A549 (cell line): ENCODE measurements at regions not wholly inside any gene's neighbourhood (a gene's known extent, or its start where the extent isn't known, plus 50 kb on each side); places are given as distances from the start of the nearest gene placed in this dataset.

Experiments
- ATAC-seq, 2 experiments: fragments of 200-7000 bp in 1 of 2; fragments of >200 bp in 1 of 2; cut with Nextera tagmentation in 1 of 2; cut with Tn5 transposase in 1 of 2; 3 replicates each; pipeline versions ENCODE4 v1.8.0 to v1.9.1; 2018 to 2020; ENCODE audit warnings: mild to moderate bottlenecking in 1 of 2, moderate library complexity in 1 of 2
- CTCF ChIA-PET: fragments of 300-600 bp; sonication (Branson Sonifier 250); formaldehyde crosslinking; extraction: SDS; loops from one replicate; lab custom pipeline; 2021; ENCODE audit warnings: antibody characterized with exemption, inconsistent platforms; lab: Yijun Ruan, JAX
- POLR2A ChIA-PET: fragments of 350-600 bp; formaldehyde crosslinking; extraction: SDS; loops from one replicate; lab custom pipeline; 2021; ENCODE audit warnings: antibody characterized with exemption, inconsistent platforms; lab: Yijun Ruan, JAX
- DNase-seq, 2 experiments: peaks; one replicate each; pipeline versions ENCODE4 v3.0.0 to v3.0.0-alpha.2; 2011 to 2016; ENCODE audit warnings: low read depth in 1 of 2, low spot score in 1 of 2
- FAIRE-seq: peaks from 2 replicates; lab custom pipeline; 2011; peaks lifted over from hg19 to GRCh38; lab: Jason Lieb, UNC
- H3K27ac ChIP-seq, 2 experiments: fragments of >200 bp; sonication (Bioruptor Twin); formaldehyde crosslinking; 3 replicates each; pipeline ENCODE4 v1.5.1; 2016 to 2017
- H3K4me1 ChIP-seq: fragments of >200 bp; sonication (Bioruptor Twin); formaldehyde crosslinking; 3 replicates; pipeline ENCODE4 v1.6.1; 2016
- H3K4me2 ChIP-seq: fragments of >200 bp; sonication (Bioruptor Twin); formaldehyde crosslinking; 3 replicates; pipeline ENCODE4 v1.6.1; 2016
- H3K4me3 ChIP-seq: fragments of >200 bp; sonication (Bioruptor Twin); formaldehyde crosslinking; 3 replicates; pipeline ENCODE4 v1.5.1; 2016
- H3K9me3 ChIP-seq: fragments of >200 bp; sonication (Bioruptor Twin); formaldehyde crosslinking; 3 replicates; pipeline ENCODE4 v1.6.1; 2016
- BCL3 ChIP-seq: fragments of >200 bp; sonication (Bioruptor Twin); formaldehyde crosslinking; IDR thresholded peaks from 3 replicates; pipeline ENCODE4 v1.6.1; 2016
- CBX2 ChIP-seq: fragments of 200-600 bp; sonication (generic); IDR thresholded peaks from 2 replicates; pipeline ENCODE4 v1.6.1; 2016; ENCODE audit warnings: low read depth, mild to moderate bottlenecking, borderline replicate concordance
- CBX8 ChIP-seq: fragments of 200-600 bp; sonication (generic); IDR thresholded peaks from 2 replicates; pipeline ENCODE4 v1.6.1; 2016
- CEBPB ChIP-seq, 2 experiments: fragments of >200 bp in 1 of 2; sonication (Bioruptor Twin) in 1 of 2; formaldehyde crosslinking in 1 of 2; IDR thresholded peaks; 2 replicates each; pipeline ENCODE4 v1.6.1; 2012 to 2016
- CTCF ChIP-seq: fragments of >200 bp; sonication (Bioruptor Twin); formaldehyde crosslinking; IDR thresholded peaks from 3 replicates; pipeline ENCODE4 v1.5.1; 2016
- FOSL2 ChIP-seq, 2 experiments: fragments of 450-650 bp in 1 of 2; fragments of >200 bp in 1 of 2; sonication (Bioruptor Twin) in 1 of 2; formaldehyde crosslinking; IDR thresholded peaks; 2 replicates each; pipeline versions ENCODE4 v1.5.0 to v1.6.1; 2016 to 2020; ENCODE audit warnings: mild to moderate bottlenecking in 1 of 2, moderate library complexity in 1 of 2
- FOXS1 ChIP-seq: fragments of 250-450 bp; sonication (Bioruptor Pico); IDR thresholded peaks from 2 replicates; pipeline ENCODE4 v1.5.0; 2020; ENCODE audit warnings: mild to moderate bottlenecking, moderate library complexity
- GATA3 ChIP-seq: IDR thresholded peaks from 2 replicates; pipeline ENCODE4 v1.6.1; 2012; ENCODE audit warnings: borderline replicate concordance
- HES2 ChIP-seq: fragments of >200 bp; sonication (Bioruptor Twin); formaldehyde crosslinking; IDR thresholded peaks from 2 replicates; pipeline ENCODE4 v1.6.1; 2016
- HEYL ChIP-seq: fragments of 250-450 bp; sonication (Bioruptor Pico); IDR thresholded peaks from 2 replicates; pipeline ENCODE4 v1.8.0; 2021; ENCODE audit warnings: mild to moderate bottlenecking, moderate library complexity
- HOXB5 ChIP-seq: fragments of 250-450 bp; sonication (Bioruptor Pico); IDR thresholded peaks from 2 replicates; pipeline ENCODE4 v1.5.0; 2020; ENCODE audit warnings: mild to moderate bottlenecking, moderate library complexity
- JUNB ChIP-seq: fragments of >200 bp; sonication (Bioruptor Twin); formaldehyde crosslinking; IDR thresholded peaks from 2 replicates; pipeline ENCODE4 v1.6.1; 2016
- NR3C1 ChIP-seq: fragments of >200 bp; sonication (Bioruptor Twin); formaldehyde crosslinking; IDR thresholded peaks from 3 replicates; pipeline ENCODE4 v1.6.1; 2017
- PBX3 ChIP-seq: IDR thresholded peaks from 2 replicates; pipeline ENCODE4 v1.6.1; 2012
- PHF8 ChIP-seq: fragments of 200-600 bp; sonication (generic); IDR thresholded peaks from 2 replicates; pipeline ENCODE4 v1.6.1; 2016; ENCODE audit warnings: low read depth, mild to moderate bottlenecking, antibody characterized with exemption, moderate library complexity, borderline replicate concordance
- POLR2AphosphoS2 ChIP-seq: conservative IDR thresholded peaks from 2 replicates; pipeline ENCODE4 v1.6.1; 2012; ENCODE audit warnings: low read length, improper control_type of control experiment, inconsistent platforms
- RAD21 ChIP-seq, 2 experiments: fragments of >200 bp in 1 of 2; sonication (Bioruptor Twin) in 1 of 2; formaldehyde crosslinking in 1 of 2; IDR thresholded peaks in 1 of 2; conservative IDR thresholded peaks in 1 of 2; 2 replicates in 1 of 2; 3 replicates in 1 of 2; pipeline ENCODE4 v1.6.1; 2012 to 2018; ENCODE audit warnings: inconsistent platforms in 1 of 2
- RARB ChIP-seq: fragments of 250-450 bp; sonication (Bioruptor Pico); IDR thresholded peaks from 2 replicates; pipeline ENCODE4 v1.8.0; 2021; ENCODE audit warnings: mild to moderate bottlenecking, moderate library complexity
- REST ChIP-seq: fragments of 200-600 bp; sonication (generic); IDR thresholded peaks from 2 replicates; pipeline ENCODE4 v1.6.1; 2016; ENCODE audit warnings: antibody characterized with exemption, mild to moderate bottlenecking, moderate library complexity
- RFX5 ChIP-seq: fragments of 450-650 bp; IDR thresholded peaks from 2 replicates; pipeline ENCODE4 v1.7.1; 2014; ENCODE audit warnings: antibody characterized with exemption, mild to moderate bottlenecking, moderate library complexity
- SMC3 ChIP-seq: fragments of >200 bp; sonication (Bioruptor Twin); formaldehyde crosslinking; IDR thresholded peaks from 3 replicates; pipeline ENCODE4 v1.6.1; 2018; ENCODE audit warnings: inconsistent platforms
- TFCP2L1 ChIP-seq: fragments of 250-450 bp; sonication (Bioruptor Pico); IDR thresholded peaks from 2 replicates; pipeline ENCODE4 v1.5.0; 2021; ENCODE audit warnings: mild to moderate bottlenecking
- TP53 ChIP-seq: fragments of 250-450 bp; sonication (Bioruptor Pico); IDR thresholded peaks from 2 replicates; pipeline ENCODE4 v1.5.0; 2021; ENCODE audit warnings: mild to moderate bottlenecking, moderate library complexity
- ZFP36 ChIP-seq: fragments of 450-650 bp; IDR thresholded peaks from 2 replicates; pipeline ENCODE4 v1.6.1; 2014; ENCODE audit warnings: borderline replicate concordance; ENCODE audit not compliant: partially characterized antibody
- ZNF302 ChIP-seq: fragments of 250-450 bp; sonication (Bioruptor Pico); IDR thresholded peaks from 2 replicates; pipeline ENCODE4 v1.9.0; 2021; ENCODE audit warnings: inconsistent platforms, mild to moderate bottlenecking, moderate library complexity
- ZSCAN20 ChIP-seq: fragments of 250-450 bp; sonication (Bioruptor Pico); IDR thresholded peaks from 2 replicates; pipeline ENCODE4 v1.8.0; 2022; ENCODE audit warnings: mild to moderate bottlenecking, moderate library complexity
- WGBS: methylation state at CpG from one replicate; pipeline ENCODE4 v1.1.6; 2017; ENCODE audit errors: missing lambda C conversion rate; 5-methylcytosine and 5-hydroxymethylcytosine counted together

GRCh38 chr6:6844530-6844929 lies 256.0 kb downstream of the LY86 start:
- POLR2A ChIA-PET = no interaction called here
- H3K4me3 ChIP-seq = no peak overlapping the region
- 65% methylated on average over 4 of the region's 4 CpGs for WGBS
- FAIRE-seq (no peak), ATAC-seq (no peak), DNase-seq (no peak)
- H3K27ac ChIP-seq = no peak overlapping the region
- peaks cover 9% of the 10 kb centered on the region; the same call in 2 of the 3 replicates for H3K4me1 ChIP-seq
- H3K4me2 ChIP-seq = no peak overlapping the region
- TF ChIP-seq NR3C1 (no peak), CBX8 (no peak), PBX3 (no peak), RFX5 (no peak), FOSL2 (IDR thresholded peaks at IDR 0.05) (no peak), FOSL2 (CRISPR knock-in tag; IDR thresholded peaks at IDR 0.05) (no peak), CTCF (no peak), REST (no peak)
- H3K9me3 ChIP-seq = no peaks in the 10 kb centered on the region; the same call in 2 of the 3 replicates
- CTCF ChIA-PET = no interaction called here

GRCh38 chr6:6845603-6846002 lies 257.1 kb downstream of the LY86 start:
- no peak for TF ChIP-seq HOXB5 (CRISPR knock-in tag)
- TF ChIP-seq PHF8 = no peak
- TF ChIP-seq HEYL = no peak
- no peak for TF ChIP-seq CEBPB (IDR thresholded peaks at IDR 0.05)
- TF ChIP-seq ZNF302 (CRISPR knock-in tag) = no peak
- TF ChIP-seq BCL3 = no peak
- no peak for TF ChIP-seq CTCF
- TF ChIP-seq CBX2 = no peak
- TF ChIP-seq ZSCAN20 (CRISPR knock-in tag) = no peak
- TF ChIP-seq TFCP2L1 (CRISPR knock-in tag) = no peak
- no peak for TF ChIP-seq GATA3
- no peak for TF ChIP-seq RARB
- no peak for TF ChIP-seq SMC3
- TF ChIP-seq HES2 = no peak
- TF ChIP-seq FOXS1 (CRISPR knock-in tag) = no peak
- no peak for TF ChIP-seq TP53 (CRISPR knock-in tag)
- TF ChIP-seq JUNB = no peak
- no peak for TF ChIP-seq POLR2AphosphoS2
- no peak for TF ChIP-seq RAD21 (conservative IDR thresholded peaks at IDR 0.05 in 1 of 2, IDR thresholded peaks at IDR 0.05 in 1 of 2)
- no peak for TF ChIP-seq ZFP36
- Histone ChIP-seq H3K4me1 (peaks cover 9% of the 10 kb centered on the region; the same call in 2 of the 3 replicates), H3K9me3 (no peaks in the 10 kb centered on the region; the same call in 2 of the 3 replicates), H3K4me2 (no peak overlapping the region), H3K27ac (no peak overlapping the region), H3K4me3 (no peak overlapping the region)
- CTCF ChIA-PET = no interaction called here
- POLR2A ChIA-PET = no interaction called here
- no peak for DNase-seq
- WGBS = 24% methylated on average over 3 of the region's 3 CpGs
- no peak for ATAC-seq
- no peak for FAIRE-seq
